ENCODE measurements at regions not wholly inside any gene's neighbourhood (a gene's known extent, or its start where the extent isn't known, plus 50 kb on each side); places are given as distances from the start of the nearest gene placed in this dataset.

DNA sequence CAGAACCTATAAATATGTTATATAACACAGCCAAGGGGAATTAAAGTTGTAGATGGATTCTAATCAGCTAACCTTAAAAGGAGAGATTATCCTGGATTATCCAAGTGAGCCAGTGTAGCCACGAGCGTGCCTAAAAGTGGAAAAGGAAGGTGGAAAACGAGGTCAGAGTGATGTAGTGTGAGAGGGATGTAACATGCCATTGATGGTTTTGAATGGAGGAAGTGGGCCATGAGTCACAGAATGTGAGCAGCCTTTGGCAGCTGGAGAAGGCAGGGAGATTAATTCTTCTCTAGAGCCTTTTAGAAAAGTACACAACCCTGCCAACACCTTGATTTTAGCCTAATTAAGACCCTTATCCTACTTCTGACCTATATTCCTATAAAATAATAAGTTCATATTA lies 149.1 kb downstream of the SLC39A8 start:
- TF ChIP-seq, protein P1, sequence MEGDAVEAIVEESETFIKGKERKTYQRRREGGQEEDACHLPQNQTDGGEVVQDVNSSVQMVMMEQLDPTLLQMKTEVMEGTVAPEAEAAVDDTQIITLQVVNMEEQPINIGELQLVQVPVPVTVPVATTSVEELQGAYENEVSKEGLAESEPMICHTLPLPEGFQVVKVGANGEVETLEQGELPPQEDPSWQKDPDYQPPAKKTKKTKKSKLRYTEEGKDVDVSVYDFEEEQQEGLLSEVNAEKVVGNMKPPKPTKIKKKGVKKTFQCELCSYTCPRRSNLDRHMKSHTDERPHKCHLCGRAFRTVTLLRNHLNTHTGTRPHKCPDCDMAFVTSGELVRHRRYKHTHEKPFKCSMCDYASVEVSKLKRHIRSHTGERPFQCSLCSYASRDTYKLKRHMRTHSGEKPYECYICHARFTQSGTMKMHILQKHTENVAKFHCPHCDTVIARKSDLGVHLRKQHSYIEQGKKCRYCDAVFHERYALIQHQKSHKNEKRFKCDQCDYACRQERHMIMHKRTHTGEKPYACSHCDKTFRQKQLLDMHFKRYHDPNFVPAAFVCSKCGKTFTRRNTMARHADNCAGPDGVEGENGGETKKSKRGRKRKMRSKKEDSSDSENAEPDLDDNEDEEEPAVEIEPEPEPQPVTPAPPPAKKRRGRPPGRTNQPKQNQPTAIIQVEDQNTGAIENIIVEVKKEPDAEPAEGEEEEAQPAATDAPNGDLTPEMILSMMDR (conservative IDR thresholded peaks at IDR 0.05 in 1 of 2, IDR thresholded peaks at IDR 0.05 in 1 of 2; ENCODE audit: low read depth in 1 of 2, low read length in 2 of 2) = no peak
- no peak for TF ChIP-seq EZH2 (IDR thresholded peaks at IDR 0.05; ENCODE audit: low read length, missing control alignments)
